ENCODE measurements at regions not wholly inside any gene's neighbourhood (a gene's known extent, or its start where the extent isn't known, plus 50 kb on each side); places are given as distances from the start of the nearest gene placed in this dataset.
"Not testable (repeated sequence)": the region's sequence is repeated elsewhere in the genome, so short reads cannot be mapped to it uniquely, and the experiment has no call there.

DNA sequence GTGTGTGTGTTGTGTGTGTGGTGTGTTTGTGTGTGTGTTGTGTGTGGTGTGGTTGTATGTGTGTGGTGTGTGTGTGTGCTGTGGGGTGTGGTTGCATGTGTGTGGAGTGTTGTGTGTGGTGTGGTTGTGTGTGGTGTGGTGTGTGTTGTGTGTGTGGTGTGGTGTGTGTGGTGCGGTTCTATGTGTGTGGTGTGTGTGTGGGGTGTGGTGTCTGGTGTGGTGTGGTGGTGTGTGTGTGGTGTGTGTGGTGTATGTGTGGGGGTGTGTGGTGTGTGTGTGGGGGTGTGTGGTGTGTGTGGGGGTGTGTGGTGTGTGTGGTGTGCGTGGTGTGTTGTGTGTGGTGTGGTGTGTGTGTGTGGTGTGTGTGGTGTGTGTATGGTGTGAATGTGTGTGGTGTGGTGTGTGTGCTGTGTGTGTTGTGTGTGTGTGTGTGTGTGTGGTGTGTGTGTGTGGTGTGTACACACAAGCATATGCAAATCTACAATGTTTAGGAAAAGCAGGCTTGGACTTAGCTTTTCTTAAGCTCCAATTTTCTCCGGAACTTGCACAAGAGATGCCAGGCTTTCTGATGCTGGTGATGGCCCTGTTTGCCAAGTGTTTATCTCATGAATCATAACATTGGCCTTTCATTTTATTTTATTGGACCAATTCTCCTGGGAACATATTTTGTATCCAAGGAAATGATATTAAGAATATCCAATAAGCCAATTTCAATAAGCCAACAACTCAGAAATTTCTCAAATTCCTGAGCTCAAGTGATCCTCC is 148.7 kb downstream of the SPATA18 start:
- Mint-ChIP-seq H3K36me3 (ENCODE audit: insufficient read depth in 2 of 2) (peaks cover 0 to 2% of the 10 kb centered on the region in 2 donors), H3K4me1 (ENCODE audit: low read depth) (no peaks in the 10 kb centered on the region), H3K27ac (no peak overlapping the region), H3K27me3 (ENCODE audit: low read depth) (no peaks in the 10 kb centered on the region), H3K9me3 (peaks cover 3 to 7% of the 10 kb centered on the region in 2 donors), H3K4me3 (no peak overlapping the region)
- ATAC-seq (replicated peaks in 1 of 2) (no peak), DNase-seq (no peak)

DNA sequence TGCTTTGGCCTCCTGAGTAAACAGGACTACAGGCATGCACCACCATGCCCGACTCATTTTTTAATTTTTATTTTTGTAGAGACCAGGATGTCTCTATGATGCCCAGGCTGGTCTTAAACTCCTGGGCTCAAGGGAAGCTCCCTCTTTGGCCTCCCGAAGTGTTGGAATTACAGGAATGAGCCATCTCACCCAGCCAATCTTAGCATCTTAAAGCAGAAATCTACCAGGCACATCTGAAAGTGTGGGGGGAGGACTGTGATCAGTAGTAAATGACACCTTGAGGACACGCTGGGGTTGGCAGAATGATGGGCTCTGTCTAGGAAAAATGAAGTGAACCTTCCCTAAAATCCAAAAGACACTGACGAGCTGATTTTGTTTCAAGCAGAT is 149.2 kb downstream of the SPATA18 start:
- Mint-ChIP-seq H3K4me1 (ENCODE audit: low read depth) (no peaks in the 10 kb centered on the region), H3K36me3 (ENCODE audit: insufficient read depth in 2 of 2) (peaks cover 0 to 2% of the 10 kb centered on the region in 2 donors), H3K27me3 (ENCODE audit: low read depth) (no peaks in the 10 kb centered on the region), H3K9me3 (peaks cover 3% of the 10 kb centered on the region in 2 donors), H3K27ac (no peak overlapping the region), H3K4me3 (no peak overlapping the region)
- DNase-seq (no peak), ATAC-seq (replicated peaks in 1 of 2) (no peak)

DNA sequence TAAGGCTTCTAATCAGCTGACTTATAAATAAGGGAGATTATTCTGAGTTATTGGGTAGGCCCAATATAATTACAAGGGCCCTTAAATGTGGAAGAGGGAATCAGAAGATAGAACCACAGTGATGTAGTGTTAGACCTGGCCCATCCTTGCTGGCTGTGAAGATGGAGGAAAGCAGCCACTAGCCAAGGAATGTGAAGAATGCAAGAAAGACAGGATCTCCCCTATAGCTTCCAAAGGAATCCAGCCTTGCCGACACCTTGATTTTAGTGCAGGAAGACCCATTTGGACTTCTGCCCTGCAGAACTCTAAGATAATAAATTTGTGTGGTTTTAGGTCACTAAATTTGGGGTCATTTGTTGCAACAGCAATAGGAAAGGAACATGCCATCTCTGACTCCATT is 150.6 kb downstream of the SPATA18 start:
- no peak overlapping the region for H3K4me3 Mint-ChIP-seq
- DNase-seq (no peak), ATAC-seq (replicated peaks in 1 of 2) (no peak)
- H3K36me3 Mint-ChIP-seq (ENCODE audit: insufficient read depth in 2 of 2): peaks cover 0 to 2% of the 10 kb centered on the region in 2 donors
- no peaks in the 10 kb centered on the region for H3K27me3 Mint-ChIP-seq (ENCODE audit: low read depth)
- no peaks in the 10 kb centered on the region for H3K4me1 Mint-ChIP-seq (ENCODE audit: low read depth)
- no peak overlapping the region for H3K27ac Mint-ChIP-seq
- H3K9me3 Mint-ChIP-seq: peaks cover 3% of the 10 kb centered on the region in 2 donors

DNA sequence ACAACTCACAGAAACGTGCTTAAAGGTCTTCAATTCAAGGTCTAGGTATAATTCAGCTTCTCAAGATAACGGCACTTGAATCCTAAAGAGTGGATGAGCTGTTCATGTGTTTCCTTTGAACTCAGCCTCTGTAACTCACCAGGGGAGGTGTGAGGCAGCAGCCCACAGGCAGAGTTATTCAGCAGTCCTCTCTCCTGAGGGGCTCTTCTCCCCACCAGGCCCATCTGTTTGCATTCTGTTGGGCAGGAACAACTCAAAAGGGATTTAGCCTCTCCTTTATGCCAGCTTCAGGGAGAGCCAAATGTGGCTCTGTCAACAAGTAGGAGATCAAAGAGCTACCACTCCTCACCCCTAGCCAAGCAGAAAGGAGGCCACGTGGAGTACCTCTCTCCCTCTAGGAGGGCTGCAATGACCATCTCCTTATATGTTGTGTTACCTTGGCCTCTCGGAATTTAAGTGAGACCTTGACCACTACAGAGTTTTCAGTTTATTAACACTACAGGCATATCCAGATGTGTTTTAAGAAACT is 151.2 kb downstream of the SPATA18 start:
- ATAC-seq (replicated peaks in 1 of 2) (no peak), DNase-seq (no peak)
- Mint-ChIP-seq H3K27me3 (ENCODE audit: low read depth) (no peaks in the 10 kb centered on the region), H3K27ac (no peak overlapping the region), H3K4me3 (no peak overlapping the region), H3K4me1 (ENCODE audit: low read depth) (no peaks in the 10 kb centered on the region), H3K36me3 (ENCODE audit: insufficient read depth in 2 of 2) (peaks cover 0 to 2% of the 10 kb centered on the region in 2 donors), H3K9me3 (peaks cover 3% of the 10 kb centered on the region in 2 donors)

DNA sequence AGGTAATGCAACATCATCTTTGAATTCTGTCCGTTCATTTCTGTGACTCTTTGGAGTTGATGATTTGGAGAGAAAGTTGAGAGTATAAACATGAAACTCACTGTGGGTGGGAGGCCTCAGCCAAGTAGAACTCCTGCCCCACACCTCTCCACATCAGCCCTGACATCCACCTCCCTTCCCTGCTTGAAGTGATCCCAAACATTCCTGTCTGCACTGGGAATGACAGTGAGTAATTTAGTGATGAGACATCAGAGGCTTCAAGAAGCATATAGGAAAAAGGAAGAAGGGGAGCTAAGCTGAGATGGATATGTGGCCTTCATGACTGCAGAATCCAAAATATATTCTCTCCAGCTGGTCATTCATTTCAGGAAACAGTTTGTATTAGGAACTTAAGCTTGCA is 151.8 kb downstream of the SPATA18 start:
- no peak overlapping the region for H3K27ac Mint-ChIP-seq
- no peak overlapping the region for H3K4me3 Mint-ChIP-seq
- H3K27me3 Mint-ChIP-seq (ENCODE audit: low read depth): no peaks in the 10 kb centered on the region
- no peak for DNase-seq
- no peaks in the 10 kb centered on the region for H3K4me1 Mint-ChIP-seq (ENCODE audit: low read depth)
- H3K36me3 Mint-ChIP-seq (ENCODE audit: insufficient read depth in 2 of 2): peaks cover 0 to 2% of the 10 kb centered on the region in 2 donors
- no peak for ATAC-seq (replicated peaks in 1 of 2)
- peaks cover 3% of the 10 kb centered on the region in 2 donors for H3K9me3 Mint-ChIP-seq

DNA sequence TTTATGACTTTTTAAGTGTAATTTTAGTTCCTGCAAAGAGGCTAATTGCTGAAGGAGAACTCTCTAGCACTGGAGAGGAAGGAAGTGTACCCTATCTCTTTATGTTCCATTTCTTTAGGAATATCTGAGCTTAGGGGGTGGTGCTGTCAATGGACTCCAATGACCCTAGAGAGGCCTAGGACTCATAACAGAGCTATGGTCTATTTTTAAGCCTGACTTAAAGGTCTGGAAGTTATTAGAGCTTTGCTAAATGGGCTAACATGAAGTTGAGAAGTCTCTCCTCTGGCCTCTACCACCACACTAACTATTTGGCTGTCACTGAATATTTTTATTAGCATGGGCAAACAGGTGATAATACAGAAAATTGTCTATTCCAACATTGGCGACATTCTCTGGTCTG is 152.2 kb downstream of the SPATA18 start:
- Mint-ChIP-seq H3K9me3 (peaks cover 3 to 5% of the 10 kb centered on the region in 2 donors), H3K27me3 (ENCODE audit: low read depth) (no peaks in the 10 kb centered on the region), H3K4me3 (no peak overlapping the region), H3K27ac (no peak overlapping the region), H3K4me1 (ENCODE audit: low read depth) (no peaks in the 10 kb centered on the region), H3K36me3 (ENCODE audit: insufficient read depth in 2 of 2) (peaks cover 0 to 2% of the 10 kb centered on the region in 2 donors)
- ATAC-seq (replicated peaks in 1 of 2): no peak
- no peak for DNase-seq

DNA sequence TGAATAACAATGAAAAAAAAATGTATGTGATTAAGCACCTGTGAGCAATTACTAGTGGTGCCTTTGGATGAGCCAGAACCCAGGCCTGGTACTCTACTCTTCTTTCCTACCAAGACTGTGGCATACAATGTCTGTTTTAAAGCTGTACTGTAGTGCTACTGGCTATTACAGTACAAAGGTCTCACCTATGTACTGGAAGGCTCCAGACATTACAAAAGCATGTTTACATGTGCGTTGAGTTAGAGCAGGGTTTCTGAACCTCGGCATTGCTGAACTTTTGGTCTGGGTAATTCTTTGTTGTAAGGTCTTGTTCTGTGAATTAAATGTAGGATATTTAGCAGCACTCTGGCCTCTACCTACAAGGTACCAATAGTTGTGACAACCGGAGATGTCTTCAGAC is 153.8 kb downstream of the SPATA18 start:
- H3K27me3 Mint-ChIP-seq (ENCODE audit: low read depth): no peaks in the 10 kb centered on the region
- H3K4me1 Mint-ChIP-seq (ENCODE audit: low read depth): no peaks in the 10 kb centered on the region
- H3K9me3 Mint-ChIP-seq: peaks cover 0 to 6% of the 10 kb centered on the region in 2 donors
- no peak overlapping the region for H3K27ac Mint-ChIP-seq
- H3K4me3 Mint-ChIP-seq: no peak overlapping the region
- DNase-seq (no peak), ATAC-seq (replicated peaks in 1 of 2) (no peak)
- no peaks in the 10 kb centered on the region for H3K36me3 Mint-ChIP-seq (ENCODE audit: insufficient read depth in 2 of 2)

DNA sequence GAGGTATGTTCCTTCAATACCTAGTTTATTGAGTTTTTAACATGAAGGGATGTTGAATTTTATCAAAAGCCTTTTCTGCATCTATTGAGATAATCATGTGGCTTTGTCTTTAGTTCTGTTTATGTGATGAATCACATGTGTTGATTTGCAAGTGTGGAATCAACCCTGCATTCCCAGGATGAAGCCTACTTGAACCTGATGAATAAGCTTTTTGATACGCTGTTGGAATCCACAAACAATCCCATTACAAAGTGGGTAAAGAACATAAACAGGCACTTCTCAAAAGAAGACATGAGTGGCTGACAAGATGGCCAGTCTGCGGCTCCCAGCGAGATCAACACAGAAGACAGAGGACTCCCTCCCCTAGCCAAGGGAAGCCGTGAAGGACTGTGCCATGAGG is 156.0 kb downstream of the SPATA18 start:
- H3K4me3 Mint-ChIP-seq; H3K9me3 Mint-ChIP-seq; ATAC-seq (replicated peaks in 1 of 2); H3K4me1 Mint-ChIP-seq (ENCODE audit: low read depth); H3K36me3 Mint-ChIP-seq (ENCODE audit: insufficient read depth in 2 of 2); H3K27ac Mint-ChIP-seq; H3K27me3 Mint-ChIP-seq (ENCODE audit: low read depth); DNase-seq: not testable (repeated sequence)

DNA sequence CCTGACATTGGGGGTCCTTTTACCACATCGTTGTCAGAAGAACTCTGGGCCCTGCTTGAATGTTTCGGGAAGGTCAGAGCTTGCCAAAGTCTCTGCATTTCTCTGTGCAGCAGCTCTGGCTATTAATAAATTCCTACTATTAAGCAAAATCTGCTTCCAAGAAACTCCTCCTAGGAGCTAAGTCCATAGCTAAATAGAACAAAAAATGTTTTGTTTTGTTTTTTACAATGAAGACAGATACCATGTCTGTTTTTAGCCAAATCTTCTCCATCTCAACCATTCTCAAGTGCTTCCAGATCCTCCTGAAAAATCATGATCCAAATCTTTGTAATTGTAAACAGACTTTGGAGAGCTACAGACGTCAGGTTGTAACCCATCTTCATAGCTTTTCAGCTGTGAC is 161.6 kb downstream of the SPATA18 start:
- ATAC-seq (replicated peaks in 1 of 2) (no peak), DNase-seq (no peak)
- no peaks in the 10 kb centered on the region for H3K27me3 Mint-ChIP-seq (ENCODE audit: low read depth)
- no peak overlapping the region for H3K27ac Mint-ChIP-seq
- peaks cover 12 to 16% of the 10 kb centered on the region in 2 donors for H3K9me3 Mint-ChIP-seq
- no peak overlapping the region for H3K4me3 Mint-ChIP-seq
- no peaks in the 10 kb centered on the region for H3K4me1 Mint-ChIP-seq (ENCODE audit: low read depth)
- peaks cover 0 to 2% of the 10 kb centered on the region in 2 donors for H3K36me3 Mint-ChIP-seq (ENCODE audit: insufficient read depth in 2 of 2)

DNA sequence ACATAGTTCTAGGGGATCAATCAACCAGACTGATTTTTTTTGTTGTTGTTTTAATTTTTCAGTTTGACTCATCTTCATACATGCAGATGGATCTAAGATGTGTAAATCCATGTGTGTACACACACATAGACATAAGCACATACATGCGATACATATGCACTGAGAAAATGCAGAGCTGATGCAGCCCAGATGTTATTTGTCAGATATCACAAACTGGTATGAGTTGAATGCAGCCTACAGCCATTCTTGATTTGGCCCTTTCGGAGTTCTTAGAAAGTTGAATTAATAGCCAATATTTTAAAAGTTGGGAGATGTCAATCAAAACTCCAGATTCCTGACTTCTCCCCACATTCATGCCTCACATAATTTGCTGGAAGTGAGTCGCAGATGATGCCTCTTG is 180.4 kb downstream of the SPATA18 start:
- Mint-ChIP-seq H3K9me3 (peaks cover 1 to 6% of the 10 kb centered on the region in 2 donors), H3K4me1 (ENCODE audit: low read depth) (no peaks in the 10 kb centered on the region)

DNA sequence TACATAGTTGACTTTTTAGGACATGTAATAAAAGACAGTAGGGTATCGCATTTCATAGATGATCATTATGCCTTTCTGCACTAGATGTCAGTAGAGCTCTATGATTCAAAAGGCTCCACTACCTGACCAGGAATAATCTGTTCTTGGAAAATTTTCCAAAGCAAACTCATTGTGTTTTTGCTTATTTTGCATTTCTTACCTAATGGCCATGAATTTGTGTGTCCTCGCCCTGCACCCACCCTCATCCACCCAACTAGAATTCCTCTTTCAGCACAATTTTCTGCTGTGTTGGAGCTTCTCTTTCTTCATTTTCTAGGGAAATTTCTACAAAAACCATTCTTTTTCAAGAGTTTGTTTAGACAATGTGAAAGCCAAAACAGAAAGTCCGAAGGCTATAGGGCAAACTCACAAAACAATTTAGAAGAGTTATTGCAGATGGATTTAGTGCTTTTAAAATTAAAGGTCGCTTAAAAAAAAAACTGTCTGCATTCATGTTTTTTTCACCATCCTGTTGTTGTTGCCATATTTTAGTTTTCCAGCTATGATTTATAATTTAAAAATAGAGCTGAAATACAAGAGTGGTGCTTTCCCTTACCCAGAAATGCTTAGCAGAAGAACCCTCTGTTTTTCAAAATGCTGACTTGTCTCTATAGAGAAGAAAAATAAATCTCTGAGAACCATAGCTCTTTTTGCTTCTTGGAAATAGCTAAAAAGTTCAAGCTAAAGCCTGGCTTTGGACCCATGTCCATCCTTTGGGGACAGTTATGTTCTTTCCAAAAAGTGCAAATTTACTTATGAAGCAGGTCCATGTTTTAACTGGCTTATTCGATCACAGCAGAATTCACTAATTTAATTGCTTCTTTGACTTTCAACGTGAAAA is 183.7 kb downstream of the SPATA18 start:
- H3K27ac Mint-ChIP-seq: no peak overlapping the region
- H3K36me3 Mint-ChIP-seq (ENCODE audit: insufficient read depth in 2 of 2): no peaks in the 10 kb centered on the region
- DNase-seq (no peak), ATAC-seq (replicated peaks in 1 of 2) (no peak)
- H3K9me3 Mint-ChIP-seq: peaks cover 1 to 9% of the 10 kb centered on the region in 2 donors
- H3K27me3 Mint-ChIP-seq (ENCODE audit: low read depth): no peaks in the 10 kb centered on the region
- no peak overlapping the region for H3K4me3 Mint-ChIP-seq
- H3K4me1 Mint-ChIP-seq (ENCODE audit: low read depth): no peaks in the 10 kb centered on the region

More for the DNA sequence above, 180.4 kb downstream of the SPATA18 start:
- DNase-seq (no peak), ATAC-seq (replicated peaks in 1 of 2) (no peak)
- Mint-ChIP-seq H3K27me3 (ENCODE audit: low read depth) (no peaks in the 10 kb centered on the region), H3K36me3 (ENCODE audit: insufficient read depth in 2 of 2) (no peaks in the 10 kb centered on the region), H3K27ac (no peak overlapping the region), H3K4me3 (no peak overlapping the region)

DNA sequence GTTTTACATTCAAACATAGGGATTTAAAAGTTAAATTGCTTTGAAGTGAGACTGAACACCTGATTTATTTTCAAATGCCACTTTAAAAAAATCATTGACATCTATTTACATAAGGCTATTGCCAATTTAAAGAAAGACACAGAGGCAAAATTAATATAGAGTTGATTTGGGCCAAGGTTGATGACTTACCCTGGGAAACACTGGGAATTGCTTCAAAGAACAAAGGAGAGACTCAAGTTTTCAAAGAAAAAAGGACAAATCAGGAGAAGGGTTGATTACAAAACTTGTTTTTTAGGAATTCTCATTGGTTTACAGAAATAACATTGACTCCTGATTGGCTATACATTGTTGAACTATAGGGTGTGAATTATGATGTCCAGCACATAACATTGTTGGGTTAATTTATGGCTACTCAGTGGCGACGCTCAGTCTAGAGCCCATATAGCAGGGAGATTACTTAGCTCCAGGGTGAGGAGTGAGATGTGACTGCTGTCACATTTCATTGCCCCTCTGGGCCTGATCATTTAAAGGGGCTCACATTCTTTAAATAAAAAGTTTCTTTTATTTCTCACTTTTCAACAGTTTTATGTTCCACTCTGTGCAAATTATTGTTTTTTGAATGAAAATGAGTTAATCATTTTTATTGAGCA is 184.6 kb downstream of the SPATA18 start:
- no peak overlapping the region for H3K27ac Mint-ChIP-seq
- H3K27me3 Mint-ChIP-seq (ENCODE audit: low read depth): no peaks in the 10 kb centered on the region
- no peak for DNase-seq
- no peak for ATAC-seq (replicated peaks in 1 of 2)
- H3K36me3 Mint-ChIP-seq (ENCODE audit: insufficient read depth in 2 of 2): no peaks in the 10 kb centered on the region
- H3K9me3 Mint-ChIP-seq: peaks cover 1 to 10% of the 10 kb centered on the region in 2 donors
- no peak overlapping the region for H3K4me3 Mint-ChIP-seq
- H3K4me1 Mint-ChIP-seq (ENCODE audit: low read depth): no peaks in the 10 kb centered on the region

DNA sequence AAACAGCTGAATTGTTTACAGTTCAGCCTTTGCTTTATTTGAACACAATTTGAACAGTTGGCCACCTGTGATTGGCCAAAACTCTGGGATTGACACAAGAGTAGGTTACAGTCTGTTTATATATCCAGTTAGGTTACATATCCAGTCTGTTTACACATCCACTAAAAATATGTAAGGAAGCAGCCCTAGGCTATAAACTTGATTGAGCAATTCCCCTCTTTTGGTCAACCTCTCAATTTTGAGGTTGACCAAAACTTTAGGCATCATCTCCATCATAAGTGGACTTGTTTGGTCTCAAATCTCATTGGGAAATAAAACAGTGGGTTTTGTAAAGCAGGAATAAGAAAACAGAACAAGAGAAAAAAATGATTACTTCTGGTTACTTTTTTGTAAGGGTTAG is 190.8 kb downstream of the SPATA18 start:
- ATAC-seq (replicated peaks in 1 of 2) (no peak), DNase-seq (no peak)
- Mint-ChIP-seq H3K27me3 (ENCODE audit: low read depth) (no peaks in the 10 kb centered on the region), H3K27ac (no peak overlapping the region), H3K36me3 (ENCODE audit: insufficient read depth in 2 of 2) (no peaks in the 10 kb centered on the region), H3K9me3 (peaks cover 0 to 2% of the 10 kb centered on the region in 2 donors), H3K4me1 (ENCODE audit: low read depth) (no peaks in the 10 kb centered on the region), H3K4me3 (no peak overlapping the region)

All from activated T-cell treated with anti-CD3 and anti-CD28 coated beads, Interleukin-2, amount 50 U/mL, for 72 hours (primary cell).